ENCODE measurements at regions not wholly inside any gene's neighbourhood (a gene's known extent, or its start where the extent isn't known, plus 50 kb on each side); places are given as distances from the start of the nearest gene placed in this dataset.

GRCh38 chr6:87799651-87800050 lies 97.6 kb upstream of the AKIRIN2 start:
- TF ChIP-seq POLR2A (IDR thresholded peaks at IDR 0.05; ENCODE audit: low read length) (no peak), GATA1 (IDR thresholded peaks at IDR 0.05; ENCODE audit: low read depth, low read length) (no peak)

Data from erythroblast (primary cell).